ENCODE measurements at regions not wholly inside any gene's neighbourhood (a gene's known extent, or its start where the extent isn't known, plus 50 kb on each side); places are given as distances from the start of the nearest gene placed in this dataset.

GRCh38 chr14:35927727-35928126 is 101.6 kb downstream of the BRMS1L start:
- H3K4me2 ChIP-seq: no peak overlapping the region
- H3K9me3 ChIP-seq: no peaks in the 10 kb centered on the region
- H3K9ac ChIP-seq: no peak overlapping the region
- POLR2A ChIA-PET: no interaction called here
- H2AFZ ChIP-seq (ENCODE audit: low read depth): no peak overlapping the region
- no peaks in the 10 kb centered on the region for H3F3A ChIP-seq (replicated peaks; ENCODE audit: insufficient read depth)
- H3K27me3 ChIP-seq (ENCODE audit: insufficient read depth): no peaks in the 10 kb centered on the region
- no peaks in the 10 kb centered on the region for H3K36me3 ChIP-seq (replicated peaks in 1 of 2; ENCODE audit: control insufficient read depth in 1 of 2, insufficient read depth in 2 of 2, low read length in 1 of 2)
- no peak for DNase-seq
- CTCF ChIA-PET: no interaction called here
- WGBS (ENCODE audit: low lambda C conversion rate): 25% methylated on average over 3 of the region's 3 CpGs
- TF ChIP-seq RAD21 (IDR thresholded peaks at IDR 0.05; ENCODE audit: low read length) (no peak), MAX (IDR thresholded peaks at IDR 0.05; ENCODE audit: low read depth) (no peak), ELF1 (IDR thresholded peaks at IDR 0.05) (no peak), FOXJ3 (CRISPR knock-in tag; IDR thresholded peaks at IDR 0.05) (no peak), MXI1 (IDR thresholded peaks at IDR 0.05; ENCODE audit: low read depth, low read length) (no peak), TAF1 (IDR thresholded peaks at IDR 0.05; ENCODE audit: borderline replicate concordance, low read depth, low read length) (no peak), FOXM1 (IDR thresholded peaks at IDR 0.05; ENCODE audit: low read depth) (no peak), GABPA (IDR thresholded peaks at IDR 0.05; ENCODE audit: low read depth) (no peak), SIN3A (IDR thresholded peaks at IDR 0.05; ENCODE audit: borderline replicate concordance, low read depth, low read length) (no peak), TEAD4 (IDR thresholded peaks at IDR 0.05; ENCODE audit: borderline replicate concordance, insufficient read depth) (no peak), RXRA (IDR thresholded peaks at IDR 0.05; ENCODE audit: borderline replicate concordance, low read depth) (no peak), NFIC (IDR thresholded peaks at IDR 0.05; ENCODE audit: borderline replicate concordance) (no peak), EP300 (IDR thresholded peaks at IDR 0.05; ENCODE audit: borderline replicate concordance in 1 of 2, low read depth in 1 of 2, low read length in 1 of 2) (no peak), RFX5 (IDR thresholded peaks at IDR 0.05; ENCODE audit: low read length) (no peak)
- TF ChIP-seq, protein P1, sequence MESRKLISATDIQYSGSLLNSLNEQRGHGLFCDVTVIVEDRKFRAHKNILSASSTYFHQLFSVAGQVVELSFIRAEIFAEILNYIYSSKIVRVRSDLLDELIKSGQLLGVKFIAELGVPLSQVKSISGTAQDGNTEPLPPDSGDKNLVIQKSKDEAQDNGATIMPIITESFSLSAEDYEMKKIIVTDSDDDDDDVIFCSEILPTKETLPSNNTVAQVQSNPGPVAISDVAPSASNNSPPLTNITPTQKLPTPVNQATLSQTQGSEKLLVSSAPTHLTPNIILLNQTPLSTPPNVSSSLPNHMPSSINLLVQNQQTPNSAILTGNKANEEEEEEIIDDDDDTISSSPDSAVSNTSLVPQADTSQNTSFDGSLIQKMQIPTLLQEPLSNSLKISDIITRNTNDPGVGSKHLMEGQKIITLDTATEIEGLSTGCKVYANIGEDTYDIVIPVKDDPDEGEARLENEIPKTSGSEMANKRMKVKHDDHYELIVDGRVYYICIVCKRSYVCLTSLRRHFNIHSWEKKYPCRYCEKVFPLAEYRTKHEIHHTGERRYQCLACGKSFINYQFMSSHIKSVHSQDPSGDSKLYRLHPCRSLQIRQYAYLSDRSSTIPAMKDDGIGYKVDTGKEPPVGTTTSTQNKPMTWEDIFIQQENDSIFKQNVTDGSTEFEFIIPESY (IDR thresholded peaks at IDR 0.05; ENCODE audit: borderline replicate concordance, low read depth): no peak
- TF ChIP-seq, protein P2, sequence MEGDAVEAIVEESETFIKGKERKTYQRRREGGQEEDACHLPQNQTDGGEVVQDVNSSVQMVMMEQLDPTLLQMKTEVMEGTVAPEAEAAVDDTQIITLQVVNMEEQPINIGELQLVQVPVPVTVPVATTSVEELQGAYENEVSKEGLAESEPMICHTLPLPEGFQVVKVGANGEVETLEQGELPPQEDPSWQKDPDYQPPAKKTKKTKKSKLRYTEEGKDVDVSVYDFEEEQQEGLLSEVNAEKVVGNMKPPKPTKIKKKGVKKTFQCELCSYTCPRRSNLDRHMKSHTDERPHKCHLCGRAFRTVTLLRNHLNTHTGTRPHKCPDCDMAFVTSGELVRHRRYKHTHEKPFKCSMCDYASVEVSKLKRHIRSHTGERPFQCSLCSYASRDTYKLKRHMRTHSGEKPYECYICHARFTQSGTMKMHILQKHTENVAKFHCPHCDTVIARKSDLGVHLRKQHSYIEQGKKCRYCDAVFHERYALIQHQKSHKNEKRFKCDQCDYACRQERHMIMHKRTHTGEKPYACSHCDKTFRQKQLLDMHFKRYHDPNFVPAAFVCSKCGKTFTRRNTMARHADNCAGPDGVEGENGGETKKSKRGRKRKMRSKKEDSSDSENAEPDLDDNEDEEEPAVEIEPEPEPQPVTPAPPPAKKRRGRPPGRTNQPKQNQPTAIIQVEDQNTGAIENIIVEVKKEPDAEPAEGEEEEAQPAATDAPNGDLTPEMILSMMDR (IDR thresholded peaks at IDR 0.05): no peak
- TF ChIP-seq, protein P3, sequence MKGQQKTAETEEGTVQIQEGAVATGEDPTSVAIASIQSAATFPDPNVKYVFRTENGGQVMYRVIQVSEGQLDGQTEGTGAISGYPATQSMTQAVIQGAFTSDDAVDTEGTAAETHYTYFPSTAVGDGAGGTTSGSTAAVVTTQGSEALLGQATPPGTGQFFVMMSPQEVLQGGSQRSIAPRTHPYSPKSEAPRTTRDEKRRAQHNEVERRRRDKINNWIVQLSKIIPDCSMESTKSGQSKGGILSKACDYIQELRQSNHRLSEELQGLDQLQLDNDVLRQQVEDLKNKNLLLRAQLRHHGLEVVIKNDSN (IDR thresholded peaks at IDR 0.05; ENCODE audit: borderline replicate concordance, low read depth): no peak
- H4K20me1 ChIP-seq (ENCODE audit: insufficient read depth): no peaks in the 10 kb centered on the region
- no peaks in the 10 kb centered on the region for H3K4me1 ChIP-seq (ENCODE audit: control insufficient read depth in 1 of 2, insufficient read depth in 2 of 2, low read depth in 1 of 2, low read length in 1 of 2)
- H3K79me2 ChIP-seq (ENCODE audit: insufficient read depth): no peaks in the 10 kb centered on the region
- H3K27ac ChIP-seq (ENCODE audit: low read depth in 2 of 2, low read length in 1 of 2): no peak overlapping the region
- no peak overlapping the region for H3K4me3 ChIP-seq (ENCODE audit: low read depth in 2 of 2, low read length in 1 of 2)
- no peaks in the 10 kb centered on the region for H3K9me2 ChIP-seq
